H9 (cell line): ENCODE measurements at regions not wholly inside any gene's neighbourhood (a gene's known extent, or its start where the extent isn't known, plus 50 kb on each side); places are given as distances from the start of the nearest gene placed in this dataset.

Experiments
- DNase-seq: peaks from one replicate; pipeline ENCODE4 v3.0.0-alpha.2; 2017
- H2AFZ ChIP-seq: one replicate; pipeline ENCODE4 v1.6.1; 2013; ENCODE audit warnings: mild to moderate bottlenecking, low read length, control low read depth, moderate library complexity
- H2AK5ac ChIP-seq: 2 replicates; pipeline ENCODE4 v1.6.1; 2013; ENCODE audit warnings: low read length, control low read depth, mixed read lengths; ENCODE audit not compliant: insufficient read length
- H2BK120ac ChIP-seq: one replicate; pipeline ENCODE4 v1.6.1; 2013; ENCODE audit warnings: low read depth, mild to moderate bottlenecking, low read length, control low read depth, inconsistent platforms; ENCODE audit not compliant: poor library complexity, severe bottlenecking
- H2BK12ac ChIP-seq: 2 replicates; pipeline ENCODE4 v1.6.1; 2013; ENCODE audit warnings: low read length, control low read depth, mixed read lengths, low read depth; ENCODE audit not compliant: insufficient read length
- H2BK15ac ChIP-seq: 2 replicates; pipeline ENCODE4 v1.6.1; 2013; ENCODE audit warnings: low read depth, low read length, control low read depth
- H2BK20ac ChIP-seq: one replicate; pipeline ENCODE4 v1.6.1; 2013; ENCODE audit warnings: low read depth, mild to moderate bottlenecking, low read length, control low read depth, inconsistent platforms; ENCODE audit not compliant: poor library complexity, severe bottlenecking
- H2BK5ac ChIP-seq: 2 replicates; pipeline ENCODE4 v1.6.1; 2013; ENCODE audit warnings: low read length, control low read depth, mixed read lengths; ENCODE audit not compliant: insufficient read length
- H3K14ac ChIP-seq: 2 replicates; pipeline ENCODE4 v1.6.1; 2013; ENCODE audit warnings: low read length, control low read depth; ENCODE audit not compliant: insufficient read depth
- H3K18ac ChIP-seq: 2 replicates; pipeline ENCODE4 v1.6.1; 2013; ENCODE audit warnings: low read depth, mild to moderate bottlenecking, mixed read lengths, low read length, control low read depth; ENCODE audit not compliant: insufficient read length
- H3K23ac ChIP-seq: 2 replicates; pipeline ENCODE4 v1.6.1; 2013; ENCODE audit warnings: low read length, control low read depth, mixed read lengths, low read depth; ENCODE audit not compliant: insufficient read length
- H3K23me2 ChIP-seq: 2 replicates; pipeline ENCODE4 v1.6.1; 2013; ENCODE audit warnings: low read depth, mild to moderate bottlenecking, mixed read lengths, low read length, control low read depth; ENCODE audit not compliant: insufficient read length, poor library complexity, severe bottlenecking
- H3K27ac ChIP-seq: 2 replicates; pipeline ENCODE4 v1.5.1; 2013; ENCODE audit warnings: low read length, control low read depth, mixed read lengths, low read depth; ENCODE audit not compliant: insufficient read length
- H3K27me3 ChIP-seq: 2 replicates; pipeline ENCODE4 v1.6.1; 2013; ENCODE audit warnings: low read length, control low read depth, inconsistent platforms; ENCODE audit not compliant: insufficient read depth
- H3K4ac ChIP-seq: 2 replicates; pipeline ENCODE4 v1.6.1; 2013; ENCODE audit warnings: low read depth, mild to moderate bottlenecking, control low read depth, inconsistent platforms, low read length, moderate library complexity
- H3K4me1 ChIP-seq: 2 replicates; pipeline ENCODE4 v1.6.1; 2013; ENCODE audit warnings: low read length, control low read depth, inconsistent platforms; ENCODE audit not compliant: insufficient read depth
- H3K4me2 ChIP-seq: 2 replicates; pipeline ENCODE4 v1.6.1; 2013; ENCODE audit warnings: low read length, control low read depth, mixed read lengths; ENCODE audit not compliant: insufficient read length, insufficient read depth
- H3K56ac ChIP-seq: 2 replicates; pipeline ENCODE4 v1.6.1; 2013; ENCODE audit warnings: low read depth, mild to moderate bottlenecking, mixed read lengths, low read length, control low read depth; ENCODE audit not compliant: insufficient read length
- H3K79me1 ChIP-seq: 2 replicates; pipeline ENCODE4 v1.6.1; 2013; ENCODE audit warnings: low read depth, mild to moderate bottlenecking, moderate library complexity, low read length, control low read depth, inconsistent platforms; ENCODE audit not compliant: insufficient read depth, poor library complexity, severe bottlenecking
- H3K79me2 ChIP-seq: 2 replicates; pipeline ENCODE4 v1.6.1; 2013; ENCODE audit warnings: low read length, control low read depth, inconsistent platforms; ENCODE audit not compliant: insufficient read depth
- H3K9ac ChIP-seq: 2 replicates; pipeline ENCODE4 v1.6.1; 2013; ENCODE audit warnings: low read length, control low read depth, mixed read lengths; ENCODE audit not compliant: insufficient read length; ENCODE audit errors: extremely low read depth
- H3K9me3 ChIP-seq: one replicate; pipeline ENCODE4 v1.6.1; 2013; ENCODE audit warnings: low read depth, low read length, inconsistent platforms; ENCODE audit not compliant: control insufficient read depth
- H3T11ph ChIP-seq: one replicate; pipeline ENCODE4 v1.6.1; 2013; ENCODE audit warnings: mild to moderate bottlenecking, low read length, control low read depth, inconsistent platforms
- H4K20me1 ChIP-seq: one replicate; pipeline ENCODE4 v1.6.1; 2013; ENCODE audit not compliant: control insufficient read depth, insufficient read length, insufficient read depth
- H4K5ac ChIP-seq: 2 replicates; pipeline ENCODE4 v1.6.1; 2013; ENCODE audit warnings: low read depth, mild to moderate bottlenecking, mixed read lengths, low read length, control low read depth; ENCODE audit not compliant: insufficient read length
- H4K8ac ChIP-seq: replicated peaks from 2 replicates; pipeline ENCODE4 v1.6.1; 2013; ENCODE audit warnings: low read length, control low read depth, mixed read lengths, low read depth; ENCODE audit not compliant: insufficient read length
- H4K91ac ChIP-seq: 2 replicates; pipeline ENCODE4 v1.6.1; 2013; ENCODE audit warnings: low read depth, mild to moderate bottlenecking, moderate library complexity, mixed read lengths, low read length, control low read depth; ENCODE audit not compliant: insufficient read length
- H3K27ac Mint-ChIP-seq, 3 experiments: 2 replicates in 2 of 3; 3 replicates in 1 of 3; pipeline ENCODE4 v1.8.0; 2020 to 2021; ENCODE audit warnings: mixed read lengths in 3 of 3, mild to moderate bottlenecking in 1 of 3, moderate library complexity in 1 of 3
- H3K27me3 Mint-ChIP-seq: 2 replicates; pipeline ENCODE4 v1.8.0; 2021; ENCODE audit warnings: low read depth, mild to moderate bottlenecking, moderate library complexity, mixed read lengths
- H3K36me3 Mint-ChIP-seq, 3 experiments: 2 replicates in 2 of 3; 3 replicates in 1 of 3; pipeline ENCODE4 v1.8.0; 2020 to 2021; ENCODE audit warnings: low read depth in 3 of 3, mixed read lengths in 3 of 3; ENCODE audit not compliant: insufficient read depth in 1 of 3
- H3K4me1 Mint-ChIP-seq, 2 experiments: 2 replicates each; pipeline ENCODE4 v1.8.0; 2020; ENCODE audit warnings: mixed read lengths in 2 of 2
- H3K4me3 Mint-ChIP-seq, 2 experiments: 2 replicates in 1 of 2; 3 replicates in 1 of 2; pipeline ENCODE4 v1.8.0; 2020 to 2021; ENCODE audit warnings: mild to moderate bottlenecking in 2 of 2, mixed read lengths in 2 of 2, moderate library complexity in 1 of 2
- H3K9me3 Mint-ChIP-seq, 2 experiments: 2 replicates in 1 of 2; 3 replicates in 1 of 2; pipeline ENCODE4 v1.8.0; 2020; ENCODE audit warnings: mild to moderate bottlenecking in 2 of 2, mixed read lengths in 2 of 2, moderate library complexity in 1 of 2
- CTCF ChIP-seq: fragments of 200-600 bp; sonication (generic); conservative IDR thresholded peaks from 3 replicates; pipeline ENCODE4 v1.8.0; 2021; ENCODE audit warnings: antibody characterized with exemption, mild to moderate bottlenecking
- WGBS: extraction: QIAGEN DNeasy Blood & Tissue Kit; methylation state at CpG from one replicate; pipeline ENCODE4 v1.1.7; 2013; ENCODE audit warnings: missing lambda C conversion rate, low lambda C conversion rate, mixed read lengths; ENCODE audit not compliant: insufficient read length; ENCODE audit errors: extremely low coverage; 5-methylcytosine and 5-hydroxymethylcytosine counted together

DNA sequence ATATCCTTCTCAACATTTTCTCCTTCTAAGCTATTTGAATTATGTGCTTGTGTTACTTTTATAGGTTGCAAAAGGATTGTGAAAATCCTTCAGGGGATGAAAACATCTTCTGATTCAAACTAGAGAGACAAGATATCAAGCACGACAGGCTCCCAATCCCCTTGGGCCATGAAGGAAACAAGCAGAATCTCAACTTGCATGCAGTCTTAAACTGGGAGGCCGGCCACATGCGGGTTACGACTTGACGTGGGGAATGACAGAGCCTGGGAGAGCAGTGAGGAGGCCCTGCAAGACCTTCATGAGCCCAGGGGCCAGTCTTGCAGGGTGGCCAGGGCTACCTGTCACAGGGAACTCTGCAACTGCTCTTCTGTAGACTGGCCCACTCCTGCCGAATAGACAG lies 94.4 kb downstream of the SCN11A start:
- no CpG with 5 or more reads among the region's 6 CpGs for WGBS
- Histone ChIP-seq H3K79me2 (no peaks in the 10 kb centered on the region), H3K9me3 (no peaks in the 10 kb centered on the region), H3K9ac (no peak overlapping the region), H3K14ac (no peak overlapping the region), H3T11ph (no peak overlapping the region), H3K27me3 (no peaks in the 10 kb centered on the region), H4K20me1 (no peaks in the 10 kb centered on the region), H3K79me1 (no peaks in the 10 kb centered on the region), H3K4me1 (peaks cover 2% of the 10 kb centered on the region; the same call in 1 of the 2 replicates), H3K56ac (no peak overlapping the region), H2AFZ (no peak overlapping the region), H3K27ac (no peak overlapping the region), H3K23ac (no peak overlapping the region), H2BK15ac (no peak overlapping the region), H2BK5ac (no peak overlapping the region), H3K18ac (no peak overlapping the region), H4K5ac (no peak overlapping the region), H2AK5ac (no peak overlapping the region), H3K4ac (no peak overlapping the region), H3K23me2 (no peaks in the 10 kb centered on the region), H4K8ac (no peak overlapping the region), H4K91ac (no peak overlapping the region), H2BK12ac (no peak overlapping the region), H2BK120ac (no peak overlapping the region), H3K4me2 (no peak overlapping the region), H2BK20ac (no peak overlapping the region)
- Mint-ChIP-seq H3K27me3 (no peaks in the 10 kb centered on the region), H3K27ac (no peak overlapping the region), H3K4me1 (peaks cover 12 to 13% of the 10 kb centered on the region in 2 experiments), H3K4me3 (no peak overlapping the region), H3K36me3 (no peaks in the 10 kb centered on the region), H3K9me3 (no peaks in the 10 kb centered on the region)
- DNase-seq, result no peak
- TF ChIP-seq CTCF, result no peak
